MCF 10A (cell line): ENCODE measurements at regions not wholly inside any gene's neighbourhood (a gene's known extent, or its start where the extent isn't known, plus 50 kb on each side); places are given as distances from the start of the nearest gene placed in this dataset.

ENCODE experiments used
- BruUV-seq: library from RNA; stranded (reverse); fragments of 400-500 nt; replicated peaks from 2 replicates; lab custom pipeline; 2021; lab: Mats Ljungman, UMichigan
- CTCF ChIA-PET: fragments of 300-600 bp; sonication (Branson Sonifier 250); formaldehyde crosslinking; extraction: SDS; loops from one replicate; lab custom pipeline; 2021; ENCODE audit warnings: antibody characterized with exemption, inconsistent platforms; lab: Yijun Ruan, JAX
- POLR2A ChIA-PET: fragments of 300-600, 350-650 bp; sonication (Branson Sonifier 250); formaldehyde crosslinking; extraction: SDS; loops from one replicate; lab custom pipeline; 2020; ENCODE audit warnings: antibody characterized with exemption, inconsistent platforms; lab: Yijun Ruan, JAX
- DNase-seq: peaks from one replicate; pipeline ENCODE4 v3.0.0-alpha.2; 2018; ENCODE audit not compliant: unreplicated experiment
- H3K27ac Mint-ChIP-seq: one replicate; pipeline ENCODE4 v1.8.0; 2022; ENCODE audit warnings: mild to moderate bottlenecking, low read depth, mixed read lengths; ENCODE audit not compliant: unreplicated experiment
- H3K27me3 Mint-ChIP-seq: one replicate; pipeline ENCODE4 v1.8.0; 2022; ENCODE audit warnings: mixed read lengths; ENCODE audit not compliant: insufficient read depth, unreplicated experiment
- H3K36me3 Mint-ChIP-seq: one replicate; pipeline ENCODE4 v1.8.0; 2022; ENCODE audit warnings: mild to moderate bottlenecking, moderate library complexity, mixed read lengths; ENCODE audit not compliant: insufficient read depth, unreplicated experiment
- H3K4me1 Mint-ChIP-seq: one replicate; pipeline ENCODE4 v1.8.0; 2022; ENCODE audit warnings: mixed read lengths; ENCODE audit not compliant: insufficient read depth, unreplicated experiment
- H3K4me3 Mint-ChIP-seq: one replicate; pipeline ENCODE4 v1.8.0; 2022; ENCODE audit warnings: mild to moderate bottlenecking, moderate library complexity, mixed read lengths; ENCODE audit not compliant: unreplicated experiment
- H3K9me3 Mint-ChIP-seq: one replicate; pipeline ENCODE4 v1.8.0; 2022; ENCODE audit warnings: mixed read lengths; ENCODE audit not compliant: unreplicated experiment
- CTCF ChIP-seq: fragments of 200-600 bp; IDR thresholded peaks from one replicate; pipeline ENCODE4 v1.8.0; 2022; ENCODE audit warnings: antibody characterized with exemption, mild to moderate bottlenecking; ENCODE audit not compliant: unreplicated experiment
- intact Hi-C: fragments of 100-400 bp; cut with micrococcal nuclease; formaldehyde crosslinking; loops from 2 replicates; pipeline ENCODE4 v1.14.1; 2022

- Mint-ChIP-seq H3K4me1 (peaks cover 26% of the 10 kb centered on the region), H3K36me3 (no peaks in the 10 kb centered on the region), H3K4me3 (no peak overlapping the region), H3K27me3 (no peaks in the 10 kb centered on the region), H3K27ac (no peak overlapping the region), H3K9me3 (no peaks in the 10 kb centered on the region)
- BruUV-seq: no TSS peak
- DNase-seq: no peak
- intact Hi-C loops: loop anchor here (10.0 kb wide), 1 partner anchor 232 kb away; no protein-coding TSS in a partner anchor
- POLR2A ChIA-PET: no interaction called here
- TF ChIP-seq CTCF: no peak
- CTCF ChIA-PET: no interaction called here
These were observed 331.5 kb downstream of the PIK3R1 start for GRCh38 chr5:68547056-68547455.

GRCh38 chr5:68547622-68548021 is 332.1 kb downstream of the PIK3R1 start:
- peaks cover 24% of the 10 kb centered on the region for H3K4me1 Mint-ChIP-seq
- H3K27me3 Mint-ChIP-seq: no peaks in the 10 kb centered on the region
- no peaks in the 10 kb centered on the region for H3K36me3 Mint-ChIP-seq
- no peak overlapping the region for H3K27ac Mint-ChIP-seq
- TF ChIP-seq CTCF: no peak
- no peak overlapping the region for H3K4me3 Mint-ChIP-seq
- ChIA-PET CTCF (no interaction called here), POLR2A (no interaction called here)
- BruUV-seq: no TSS peak
- H3K9me3 Mint-ChIP-seq: no peaks in the 10 kb centered on the region
- no peak for DNase-seq
- intact Hi-C loops: loop anchor here (10.0 kb wide), 1 partner anchor 233 kb away; no protein-coding TSS in a partner anchor

GRCh38 chr5:68548959-68549676 is 333.6 kb downstream of the PIK3R1 start:
- POLR2A ChIA-PET: interaction anchor here (0.5 to 1.0 kb wide), 3 partner anchors 18 to 162 kb away, joined by 3 to 4 read pairs (median 3); no protein-coding TSS in a partner anchor
- no peaks in the 10 kb centered on the region for H3K36me3 Mint-ChIP-seq
- peak overlapping the region; percentile 4 for H3K27ac Mint-ChIP-seq
- peak; percentile 92 for DNase-seq
- no TSS peak for BruUV-seq
- H3K9me3 Mint-ChIP-seq: no peaks in the 10 kb centered on the region
- CTCF ChIA-PET: no interaction called here
- H3K27me3 Mint-ChIP-seq: no peaks in the 10 kb centered on the region
- H3K4me3 Mint-ChIP-seq: no peak overlapping the region
- H3K4me1 Mint-ChIP-seq: peaks cover 24% of the 10 kb centered on the region
- intact Hi-C loops: loop anchor here (10.0 kb wide), 1 partner anchor 234 kb away; no protein-coding TSS in a partner anchor
- no peak for TF ChIP-seq CTCF

GRCh38 chr5:68550015-68550414 is 334.5 kb downstream of the PIK3R1 start:
- Mint-ChIP-seq H3K27ac (no peak overlapping the region), H3K9me3 (no peaks in the 10 kb centered on the region), H3K4me3 (no peak overlapping the region), H3K4me1 (peaks cover 28% of the 10 kb centered on the region), H3K36me3 (no peaks in the 10 kb centered on the region), H3K27me3 (no peaks in the 10 kb centered on the region)
- POLR2A ChIA-PET: interaction anchor here (0.7 kb wide), 1 partner anchor 12 kb away, joined by 4 read pairs; no protein-coding TSS in a partner anchor
- CTCF ChIA-PET: no interaction called here
- no peak for DNase-seq
- intact Hi-C loops: no loop called here
- no peak for TF ChIP-seq CTCF
- no TSS peak for BruUV-seq
